Lung (tissue), 11 donors: ENCODE measurements at regions not wholly inside any gene's neighbourhood (a gene's known extent, or its start where the extent isn't known, plus 50 kb on each side); places are given as distances from the start of the nearest gene placed in this dataset.

Experiments used
- ATAC-seq: fragments of 200-7000 bp; cut with Tn5 transposase; one replicate; pipeline ENCODE4 v1.9.1; 2020; ENCODE audit warnings: moderate number of reproducible peaks; ENCODE audit not compliant: insufficient read depth, low FRiP score
- DNase-seq, 3 donors: peaks; one replicate each; pipeline ENCODE4 v3.0.0-alpha.2; 2013 to 2017
- H3K27ac ChIP-seq, 2 donors: one replicate each; pipeline ENCODE4 v1.5.1; 2013; ENCODE audit warnings: mild to moderate bottlenecking in 2 of 2, moderate library complexity in 2 of 2, control low read depth in 1 of 2, inconsistent platforms in 1 of 2, low read depth in 1 of 2, low read length in 1 of 2
- H3K27me3 ChIP-seq, 3 donors: one replicate each; pipeline ENCODE4 v1.5.1; 2013; ENCODE audit warnings: low read length in 2 of 3; ENCODE audit not compliant: control insufficient read depth in 3 of 3, insufficient read depth in 3 of 3
- H3K36me3 ChIP-seq, 4 donors: one replicate each; pipeline ENCODE4 v1.5.1; 2013; ENCODE audit warnings: low read length in 4 of 4, mild to moderate bottlenecking in 1 of 4, moderate library complexity in 1 of 4; ENCODE audit not compliant: control insufficient read depth in 4 of 4, insufficient read depth in 4 of 4
- H3K4me1 ChIP-seq, 5 donors: one replicate each; pipeline ENCODE4 v1.5.1; 2013; ENCODE audit warnings: low read length in 5 of 5, mild to moderate bottlenecking in 2 of 5, moderate library complexity in 1 of 5; ENCODE audit not compliant: control insufficient read depth in 5 of 5, insufficient read depth in 5 of 5
- H3K4me3 ChIP-seq: one replicate; pipeline ENCODE4 v1.5.1; 2013; ENCODE audit warnings: mild to moderate bottlenecking, control low read depth, moderate library complexity
- H3K9ac ChIP-seq, 2 donors: one replicate each; pipeline ENCODE4 v1.5.1; 2013; ENCODE audit warnings: low read length in 2 of 2, control low read depth in 1 of 2; ENCODE audit not compliant: insufficient read depth in 1 of 2
- H3K9me3 ChIP-seq, 4 donors: one replicate each; pipeline ENCODE4 v1.5.1; 2013; ENCODE audit warnings: low read length in 3 of 4, mild to moderate bottlenecking in 1 of 4, moderate library complexity in 1 of 4; ENCODE audit not compliant: control insufficient read depth in 4 of 4, insufficient read depth in 3 of 4
- CTCF ChIP-seq: IDR thresholded peaks from 2 replicates; pipeline ENCODE4 v1.5.1; 2012; ENCODE audit warnings: mild to moderate bottlenecking; ENCODE audit errors: control extremely low read depth, extremely low read depth
- WGBS, 2 donors: extraction: QIAGEN DNeasy Blood & Tissue Kit; methylation state at CpG; one replicate each; pipeline ENCODE4 v1.1.7; 2013; 5-methylcytosine and 5-hydroxymethylcytosine counted together
- donor health status: control.
- donor health status: control.
- donor health status: Bipolar disorder and iron deficiency.
- donor health status: healthy.
- donor health status: DM: yes; HTN: yes; CAD: no.

GRCh38 chr22:22958621-22959020 lies 71.0 kb downstream of the IGLL5 start:
- no peak for TF ChIP-seq CTCF
- ATAC-seq = no peak
- H3K9me3 ChIP-seq = peaks cover 0 to 2% (median 0%) of the 10 kb centered on the region in 4 donors
- H3K9ac ChIP-seq = no peak overlapping the region
- DNase-seq = no peak
- no peaks in the 10 kb centered on the region for H3K4me1 ChIP-seq
- 76 to 80% methylated on average over 7 of the region's 7 CpGs for WGBS, 2 donors
- H3K4me3 ChIP-seq = no peak overlapping the region
- H3K36me3 ChIP-seq = no peaks in the 10 kb centered on the region
- peaks cover 0 to 10% (median 0%) of the 10 kb centered on the region in 3 donors for H3K27me3 ChIP-seq
- no peak overlapping the region for H3K27ac ChIP-seq

- TF ChIP-seq CTCF = peak; percentile 99
- no peak overlapping the region for H3K9ac ChIP-seq
- no peak overlapping the region for H3K4me3 ChIP-seq
- H3K4me1 ChIP-seq = no peaks in the 10 kb centered on the region
- H3K27ac ChIP-seq = no peak overlapping the region
- WGBS, 2 donors = 24 to 30% methylated on average over 9 of the region's 9 CpGs
- H3K9me3 ChIP-seq = peaks cover 0 to 2% (median 0%) of the 10 kb centered on the region in 4 donors
- DNase-seq = peak; percentile 84 to 90 (median 88)
- no peak for ATAC-seq
- H3K36me3 ChIP-seq = no peaks in the 10 kb centered on the region
- H3K27me3 ChIP-seq = peaks cover 0 to 6% (median 0%) of the 10 kb centered on the region in 3 donors
Measured at GRCh38 chr22:22959147-22959827, 71.7 kb downstream of the IGLL5 start.

GRCh38 chr22:22960307-22960706 lies 72.7 kb downstream of the IGLL5 start:
- TF ChIP-seq CTCF = no peak
- ATAC-seq = no peak
- H3K4me1 ChIP-seq = no peaks in the 10 kb centered on the region
- 40 to 76% methylated on average over 1 of the region's 1 CpG for WGBS, 2 donors
- no peak overlapping the region for H3K9ac ChIP-seq
- peaks cover 0 to 2% (median 0%) of the 10 kb centered on the region in 4 donors for H3K9me3 ChIP-seq
- no peak for DNase-seq
- H3K4me3 ChIP-seq = no peak overlapping the region
- H3K36me3 ChIP-seq = no peaks in the 10 kb centered on the region
- no peaks in the 10 kb centered on the region for H3K27me3 ChIP-seq
- peak overlapping the region in 1 of 2 donors; percentile 56 for H3K27ac ChIP-seq

- 97 to 100% methylated on average over 1 of the region's 1 CpG for WGBS, 2 donors
- H3K9ac ChIP-seq = no peak overlapping the region
- DNase-seq (no peak), ATAC-seq (no peak)
- H3K4me1 ChIP-seq = no peaks in the 10 kb centered on the region
- H3K27ac ChIP-seq = no peak overlapping the region
- H3K4me3 ChIP-seq = no peak overlapping the region
- peaks cover 0 to 2% (median 0%) of the 10 kb centered on the region in 4 donors for H3K9me3 ChIP-seq
- TF ChIP-seq CTCF = no peak
- no peaks in the 10 kb centered on the region for H3K27me3 ChIP-seq
- H3K36me3 ChIP-seq = no peaks in the 10 kb centered on the region
Measured at GRCh38 chr22:22961574-22961973, 74.0 kb downstream of the IGLL5 start.
